ENCODE measurements at regions not wholly inside any gene's neighbourhood (a gene's known extent, or its start where the extent isn't known, plus 50 kb on each side); places are given as distances from the start of the nearest gene placed in this dataset.

DNA sequence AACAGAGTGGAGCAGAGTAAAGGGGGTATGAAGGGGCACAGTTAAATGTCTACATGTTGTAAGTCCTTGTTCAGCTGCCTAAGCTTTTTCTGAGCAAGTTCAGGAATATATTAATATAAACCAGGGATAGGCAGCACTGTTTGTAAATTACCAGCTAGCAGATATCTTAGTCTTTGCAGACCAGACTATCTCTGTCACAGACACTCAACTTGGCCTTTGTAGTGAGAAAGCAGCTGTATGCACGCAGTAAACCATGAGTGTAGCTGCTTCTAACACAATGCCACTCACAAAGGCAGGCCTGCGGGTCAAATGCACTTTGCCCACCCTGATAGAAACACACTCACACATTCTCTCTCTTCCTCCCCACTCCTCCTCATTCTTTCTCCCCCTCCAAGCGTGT, 1016.9 kb downstream of the UQCRFS1 start:
- no peak for TF ChIP-seq ZNF274 (IDR thresholded peaks at IDR 0.05; ENCODE audit: low read depth, low read length)
- no peak for TF ChIP-seq SUZ12 (IDR thresholded peaks at IDR 0.05; ENCODE audit: extremely low read depth, insufficient read depth, insufficient read length)

Data from NT2/D1 (cell line).